ENCODE measurements at regions not wholly inside any gene's neighbourhood (a gene's known extent, or its start where the extent isn't known, plus 50 kb on each side); places are given as distances from the start of the nearest gene placed in this dataset.

DNA sequence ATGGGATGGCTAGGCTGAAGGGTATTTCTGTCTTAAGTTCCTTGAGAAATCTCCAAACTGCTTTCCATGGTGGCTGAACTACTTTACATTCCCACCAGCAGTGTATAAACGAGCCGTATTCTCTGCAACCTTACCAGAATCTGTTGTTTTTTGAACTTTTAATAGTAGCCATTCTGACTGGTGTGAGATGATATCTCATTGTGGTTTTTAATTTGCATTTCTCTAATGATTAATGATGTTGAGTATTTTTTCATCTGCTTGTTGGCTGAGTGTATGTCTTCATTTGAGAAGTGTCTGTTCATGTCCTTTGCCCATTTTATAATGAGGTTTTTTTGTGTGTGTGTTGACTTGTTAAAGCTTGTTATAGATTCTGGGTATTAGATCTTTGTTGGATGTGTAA lies 226.8 kb upstream of the IGFBP3 start:
- Histone ChIP-seq H3K4me1 (peaks cover 0 to 13% (median 3%) of the 10 kb centered on the region in 12 donors), H3K4me3 (no peak overlapping the region), H3K27ac (no peak overlapping the region), H3K9me3 (no peaks in the 10 kb centered on the region), H3K36me3 (no peaks in the 10 kb centered on the region), H3K27me3 (no peaks in the 10 kb centered on the region)
- no peak for TF ChIP-seq POLR2A (IDR thresholded peaks at IDR 0.05)
- TF ChIP-seq, protein P1, sequence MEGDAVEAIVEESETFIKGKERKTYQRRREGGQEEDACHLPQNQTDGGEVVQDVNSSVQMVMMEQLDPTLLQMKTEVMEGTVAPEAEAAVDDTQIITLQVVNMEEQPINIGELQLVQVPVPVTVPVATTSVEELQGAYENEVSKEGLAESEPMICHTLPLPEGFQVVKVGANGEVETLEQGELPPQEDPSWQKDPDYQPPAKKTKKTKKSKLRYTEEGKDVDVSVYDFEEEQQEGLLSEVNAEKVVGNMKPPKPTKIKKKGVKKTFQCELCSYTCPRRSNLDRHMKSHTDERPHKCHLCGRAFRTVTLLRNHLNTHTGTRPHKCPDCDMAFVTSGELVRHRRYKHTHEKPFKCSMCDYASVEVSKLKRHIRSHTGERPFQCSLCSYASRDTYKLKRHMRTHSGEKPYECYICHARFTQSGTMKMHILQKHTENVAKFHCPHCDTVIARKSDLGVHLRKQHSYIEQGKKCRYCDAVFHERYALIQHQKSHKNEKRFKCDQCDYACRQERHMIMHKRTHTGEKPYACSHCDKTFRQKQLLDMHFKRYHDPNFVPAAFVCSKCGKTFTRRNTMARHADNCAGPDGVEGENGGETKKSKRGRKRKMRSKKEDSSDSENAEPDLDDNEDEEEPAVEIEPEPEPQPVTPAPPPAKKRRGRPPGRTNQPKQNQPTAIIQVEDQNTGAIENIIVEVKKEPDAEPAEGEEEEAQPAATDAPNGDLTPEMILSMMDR (IDR thresholded peaks at IDR 0.05): no peak
- 89 to 100% (median 98%) methylated on average over 2 of the region's 2 CpGs for WGBS, 4 donors
- ATAC-seq (no peak), DNase-seq (no peak)
- intact Hi-C loops (cut with DNase I): no loop called here

DNA sequence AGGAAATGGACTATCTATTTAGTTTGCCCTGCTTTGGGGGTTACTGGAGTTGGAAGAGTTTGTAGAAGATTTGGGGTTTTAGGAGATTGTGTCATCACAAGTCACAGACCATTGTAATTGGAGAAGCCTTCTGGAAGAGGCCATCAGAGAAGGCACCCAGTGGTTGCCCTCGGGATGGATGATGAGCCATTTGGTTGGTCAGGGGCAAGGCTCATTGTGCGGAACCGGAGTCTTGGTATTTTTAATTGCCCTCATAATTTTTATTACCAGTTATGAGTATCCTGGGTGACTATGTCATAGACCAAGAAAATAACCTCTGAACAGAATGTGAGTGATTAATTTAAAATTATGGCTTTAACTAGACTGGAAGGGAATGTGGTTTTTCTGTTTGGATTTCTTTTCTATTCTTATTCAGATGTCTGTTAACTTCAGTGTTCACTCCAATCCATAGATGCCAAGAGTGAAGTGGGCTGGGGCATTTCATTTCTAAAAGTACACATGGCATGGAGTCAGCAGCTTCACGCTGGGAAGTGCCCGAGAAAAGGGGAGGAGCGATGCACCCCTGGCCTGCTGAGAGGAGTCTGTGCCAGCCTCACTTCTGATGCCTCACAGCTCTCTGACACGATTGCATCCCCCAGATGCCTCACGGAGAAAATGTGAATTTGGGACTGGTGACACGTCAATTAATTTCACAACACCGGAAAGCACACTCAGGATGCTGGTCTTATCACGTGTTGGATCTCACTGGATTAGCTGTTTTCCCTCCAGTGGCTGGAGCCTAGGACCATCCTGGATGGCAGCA lies 225.6 kb upstream of the IGFBP3 start:
- H3K27ac ChIP-seq: no peak overlapping the region
- no peaks in the 10 kb centered on the region for H3K36me3 ChIP-seq
- TF ChIP-seq, protein P1 (IDR thresholded peaks at IDR 0.05): no peak
- no peak for TF ChIP-seq POLR2A (IDR thresholded peaks at IDR 0.05)
- no peaks in the 10 kb centered on the region for H3K9me3 ChIP-seq
- H3K4me3 ChIP-seq: no peak overlapping the region
- no peaks in the 10 kb centered on the region for H3K27me3 ChIP-seq
- H3K4me1 ChIP-seq: peaks cover 0 to 13% (median 3%) of the 10 kb centered on the region in 12 donors
- WGBS, 4 donors: 58 to 66% (median 66%) methylated on average over 10 to 11 of the region's 11 CpGs
- ATAC-seq: peak; percentile 71 to 82 (median 81)
- DNase-seq: peak in 3 of 5 donors; percentile 19 to 62 (median 39)
- intact Hi-C loops (cut with DNase I): no loop called here

DNA sequence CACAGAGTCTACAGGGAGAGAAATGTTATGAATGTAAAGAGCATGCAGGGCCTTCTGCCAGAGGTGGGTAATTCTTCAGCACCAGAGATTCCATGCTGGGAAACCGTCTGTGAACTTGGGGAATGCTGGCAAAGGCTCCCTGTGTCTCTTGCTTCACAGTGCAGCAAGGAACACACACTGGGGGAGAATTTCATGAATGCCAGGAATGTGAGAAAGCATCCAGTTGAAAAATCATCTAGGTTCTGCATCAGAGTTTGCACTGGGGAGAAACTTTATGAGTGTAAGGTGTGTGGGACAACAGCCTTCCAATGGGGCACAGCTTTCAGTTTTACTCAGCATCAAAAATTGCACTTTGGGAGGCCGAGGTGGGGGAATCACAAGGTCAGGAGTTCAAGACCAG lies 224.3 kb upstream of the IGFBP3 start:
- Histone ChIP-seq H3K9me3 (no peaks in the 10 kb centered on the region), H3K4me3 (no peak overlapping the region), H3K4me1 (peaks cover 0 to 13% (median 3%) of the 10 kb centered on the region in 12 donors), H3K36me3 (no peaks in the 10 kb centered on the region), H3K27me3 (no peaks in the 10 kb centered on the region), H3K27ac (no peak overlapping the region)
- 48 to 56% (median 52%) methylated on average over 2 of the region's 2 CpGs for WGBS, 4 donors
- ATAC-seq: peak in 1 of 4 donors; percentile 55
- TF ChIP-seq, protein P1 (IDR thresholded peaks at IDR 0.05): no peak
- TF ChIP-seq POLR2A (IDR thresholded peaks at IDR 0.05): no peak
- DNase-seq: no peak
- intact Hi-C loops (cut with DNase I): no loop called here

DNA sequence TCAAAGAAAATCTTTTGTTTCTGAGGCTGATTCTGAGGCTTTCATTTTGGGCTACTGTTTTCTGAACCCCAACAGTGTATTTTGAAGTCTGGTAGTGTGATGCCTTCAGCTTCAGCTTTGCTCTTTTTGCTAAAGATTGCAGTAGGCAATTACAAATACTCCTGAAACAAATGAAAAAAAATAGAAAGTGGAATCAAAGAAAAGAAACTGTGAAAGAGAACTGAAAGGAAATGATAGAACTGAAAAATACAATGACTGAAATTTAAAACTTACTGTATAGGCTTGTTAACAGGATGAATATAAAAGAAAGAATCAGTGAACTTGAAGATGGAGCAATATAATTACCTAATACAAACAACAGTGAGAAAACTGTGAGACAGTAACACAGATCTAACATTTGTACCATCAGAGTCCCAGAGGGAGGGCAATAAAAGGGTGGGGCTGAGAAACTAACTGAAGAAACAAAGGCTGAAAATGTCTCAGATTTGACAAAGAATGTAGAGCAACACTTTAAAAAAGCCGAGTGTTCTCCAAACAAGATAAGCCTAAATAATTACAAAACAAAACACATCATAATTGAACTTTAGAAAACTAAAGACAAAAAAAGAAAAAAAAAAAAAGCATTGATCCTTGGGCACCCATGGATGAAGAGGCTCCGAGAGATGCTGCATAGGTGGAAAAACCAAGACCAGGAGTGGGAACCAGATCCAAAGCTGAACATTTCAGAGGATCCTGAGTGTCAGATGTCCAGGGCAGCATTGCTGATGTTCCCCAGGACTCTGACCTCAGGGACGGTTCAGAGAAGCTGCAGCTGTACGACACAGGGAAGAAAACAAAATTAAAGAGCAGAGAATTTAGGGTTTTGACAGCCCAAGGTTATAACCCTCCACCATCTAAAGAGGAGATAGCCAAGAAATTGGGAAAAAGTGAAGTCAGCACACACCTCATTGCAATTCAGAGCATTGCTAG lies 223.2 kb upstream of the IGFBP3 start:
- Histone ChIP-seq H3K27ac (no peak overlapping the region), H3K4me1 (peaks cover 0 to 13% (median 3%) of the 10 kb centered on the region in 12 donors), H3K9me3 (no peaks in the 10 kb centered on the region), H3K36me3 (no peaks in the 10 kb centered on the region), H3K4me3 (no peak overlapping the region), H3K27me3 (no peaks in the 10 kb centered on the region)
- TF ChIP-seq, protein P1 (IDR thresholded peaks at IDR 0.05): no peak
- ATAC-seq: no peak
- WGBS, 4 donors: 76 to 93% (median 87%) methylated on average over 4 of the region's 4 CpGs
- intact Hi-C loops (cut with DNase I): no loop called here
- no peak for DNase-seq

All from heart left ventricle (tissue), 16 donors.